ENCODE measurements at regions not wholly inside any gene's neighbourhood (a gene's known extent, or its start where the extent isn't known, plus 50 kb on each side); places are given as distances from the start of the nearest gene placed in this dataset.

GRCh38 chr5:147055850-147056566, 177.5 kb upstream of the PPP2R2B start:
- no peak overlapping the region for H2BK12ac ChIP-seq (ENCODE audit: low read length)
- H3K4me3 ChIP-seq (ENCODE audit: low read length in 2 of 2) = no peak overlapping the region
- H3K27ac ChIP-seq (replicated peaks; ENCODE audit: low read length) = no peak overlapping the region
- no peak overlapping the region for H2BK5ac ChIP-seq (ENCODE audit: low read length)
- H3K4me2 ChIP-seq (ENCODE audit: insufficient read depth, low read length, poor library complexity, severe bottlenecking) = no peak overlapping the region
- no peak overlapping the region for H2AFZ ChIP-seq (ENCODE audit: low read length)
- no peak overlapping the region for H3K23ac ChIP-seq (ENCODE audit: low read depth, low read length, poor library complexity)
- no peak overlapping the region for H3K14ac ChIP-seq (ENCODE audit: low read length)
- no peak overlapping the region for H2AK5ac ChIP-seq (ENCODE audit: low read depth, low read length)
- no peak for DNase-seq (ENCODE audit: low spot score)
- no peaks in the 10 kb centered on the region for H3K9me3 ChIP-seq (replicated peaks in 1 of 2; ENCODE audit: control insufficient read depth in 2 of 2, insufficient read depth in 1 of 2, low read depth in 1 of 2, low read length in 2 of 2)
- no peak overlapping the region for H2BK15ac ChIP-seq (ENCODE audit: low read length)
- no peak overlapping the region for H4K91ac ChIP-seq (ENCODE audit: low read depth, low read length, poor library complexity)
- no peak overlapping the region for H3K18ac ChIP-seq (ENCODE audit: low read length)
- no peak overlapping the region for H3K4ac ChIP-seq (ENCODE audit: low read length)
- peaks cover 0 to 6% of the 10 kb centered on the region in 2 donors for H3K4me1 ChIP-seq (ENCODE audit: control insufficient read depth in 2 of 2, insufficient read depth in 1 of 2, low read depth in 1 of 2, low read length in 2 of 2)
- no peaks in the 10 kb centered on the region for H3K79me1 ChIP-seq (ENCODE audit: low read depth, low read length)
- no peaks in the 10 kb centered on the region for H3K36me3 ChIP-seq (replicated peaks in 1 of 2; ENCODE audit: control insufficient read depth in 2 of 2, insufficient read depth in 2 of 2, low read length in 2 of 2)
- H4K8ac ChIP-seq (ENCODE audit: low read depth, low read length) = no peak overlapping the region
- H3K9ac ChIP-seq (ENCODE audit: low read depth, low read length, poor library complexity) = no peak overlapping the region
- no CpG with 5 or more reads among the region's 9 CpGs for WGBS, 2 donors (ENCODE audit: extremely low coverage in 2 of 2, insufficient read length in 2 of 2, insufficient replicate concordance in 1 of 2)
- H3K27me3 ChIP-seq (ENCODE audit: control insufficient read depth in 3 of 3, insufficient read depth in 3 of 3, low read depth in 1 of 3, low read length in 3 of 3) = peaks cover 0 to 10% (median 0%) of the 10 kb centered on the region in 3 experiments
- no peak overlapping the region for H2BK120ac ChIP-seq (ENCODE audit: low read depth, low read length)

- H3K4me3 ChIP-seq (ENCODE audit: low read length in 2 of 2) = no peak overlapping the region
- H3K27me3 ChIP-seq (ENCODE audit: control insufficient read depth in 3 of 3, insufficient read depth in 3 of 3, low read depth in 1 of 3, low read length in 3 of 3) = peaks cover 0 to 10% (median 0%) of the 10 kb centered on the region in 3 experiments
- no peak overlapping the region for H2AK5ac ChIP-seq (ENCODE audit: low read depth, low read length)
- no peak overlapping the region for H3K9ac ChIP-seq (ENCODE audit: low read depth, low read length, poor library complexity)
- no peak overlapping the region for H3K27ac ChIP-seq (replicated peaks; ENCODE audit: low read length)
- WGBS, 2 donors (ENCODE audit: extremely low coverage in 2 of 2, insufficient read length in 2 of 2, insufficient replicate concordance in 1 of 2) = no CpG with 5 or more reads among the region's 1 CpG
- no peak overlapping the region for H2AFZ ChIP-seq (ENCODE audit: low read length)
- H4K8ac ChIP-seq (ENCODE audit: low read depth, low read length) = no peak overlapping the region
- no peak overlapping the region for H3K14ac ChIP-seq (ENCODE audit: low read length)
- no peak overlapping the region for H3K4me2 ChIP-seq (ENCODE audit: insufficient read depth, low read length, poor library complexity, severe bottlenecking)
- DNase-seq (ENCODE audit: low spot score) = no peak
- peaks cover 0 to 8% of the 10 kb centered on the region in 2 donors for H3K4me1 ChIP-seq (ENCODE audit: control insufficient read depth in 2 of 2, insufficient read depth in 1 of 2, low read depth in 1 of 2, low read length in 2 of 2)
- H2BK5ac ChIP-seq (ENCODE audit: low read length) = no peak overlapping the region
- no peaks in the 10 kb centered on the region for H3K79me1 ChIP-seq (ENCODE audit: low read depth, low read length)
- no peak overlapping the region for H2BK15ac ChIP-seq (ENCODE audit: low read length)
- no peak overlapping the region for H3K18ac ChIP-seq (ENCODE audit: low read length)
- no peak overlapping the region for H3K4ac ChIP-seq (ENCODE audit: low read length)
- H4K91ac ChIP-seq (ENCODE audit: low read depth, low read length, poor library complexity) = no peak overlapping the region
- H3K9me3 ChIP-seq (replicated peaks in 1 of 2; ENCODE audit: control insufficient read depth in 2 of 2, insufficient read depth in 1 of 2, low read depth in 1 of 2, low read length in 2 of 2) = no peaks in the 10 kb centered on the region
- H3K23ac ChIP-seq (ENCODE audit: low read depth, low read length, poor library complexity) = no peak overlapping the region
- no peak overlapping the region for H2BK120ac ChIP-seq (ENCODE audit: low read depth, low read length)
- H2BK12ac ChIP-seq (ENCODE audit: low read length) = no peak overlapping the region
- no peaks in the 10 kb centered on the region for H3K36me3 ChIP-seq (replicated peaks in 1 of 2; ENCODE audit: control insufficient read depth in 2 of 2, insufficient read depth in 2 of 2, low read length in 2 of 2)
Measured at GRCh38 chr5:147057051-147057450, 177.8 kb upstream of the STK32A start.

- peaks cover 0 to 3% (median 0%) of the 10 kb centered on the region in 3 experiments for H3K27me3 ChIP-seq (ENCODE audit: control insufficient read depth in 3 of 3, insufficient read depth in 3 of 3, low read depth in 1 of 3, low read length in 3 of 3)
- H3K23ac ChIP-seq (ENCODE audit: low read depth, low read length, poor library complexity) = no peak overlapping the region
- no CpG with 5 or more reads among the region's 4 CpGs for WGBS, 2 donors (ENCODE audit: extremely low coverage in 2 of 2, insufficient read length in 2 of 2, insufficient replicate concordance in 1 of 2)
- H3K18ac ChIP-seq (ENCODE audit: low read length) = no peak overlapping the region
- H4K91ac ChIP-seq (ENCODE audit: low read depth, low read length, poor library complexity) = no peak overlapping the region
- H3K4me3 ChIP-seq (ENCODE audit: low read length in 2 of 2) = no peak overlapping the region
- no peak overlapping the region for H4K8ac ChIP-seq (ENCODE audit: low read depth, low read length)
- no peak overlapping the region for H2BK12ac ChIP-seq (ENCODE audit: low read length)
- H3K4me2 ChIP-seq (ENCODE audit: insufficient read depth, low read length, poor library complexity, severe bottlenecking) = no peak overlapping the region
- no peaks in the 10 kb centered on the region for H3K36me3 ChIP-seq (replicated peaks in 1 of 2; ENCODE audit: control insufficient read depth in 2 of 2, insufficient read depth in 2 of 2, low read length in 2 of 2)
- H3K79me1 ChIP-seq (ENCODE audit: low read depth, low read length) = no peaks in the 10 kb centered on the region
- H2BK15ac ChIP-seq (ENCODE audit: low read length) = no peak overlapping the region
- no peak overlapping the region for H2AFZ ChIP-seq (ENCODE audit: low read length)
- H2BK120ac ChIP-seq (ENCODE audit: low read depth, low read length) = no peak overlapping the region
- no peak overlapping the region for H2AK5ac ChIP-seq (ENCODE audit: low read depth, low read length)
- H3K9ac ChIP-seq (ENCODE audit: low read depth, low read length, poor library complexity) = no peak overlapping the region
- H3K9me3 ChIP-seq (replicated peaks in 1 of 2; ENCODE audit: control insufficient read depth in 2 of 2, insufficient read depth in 1 of 2, low read depth in 1 of 2, low read length in 2 of 2) = no peaks in the 10 kb centered on the region
- H3K14ac ChIP-seq (ENCODE audit: low read length) = no peak overlapping the region
- no peak overlapping the region for H2BK5ac ChIP-seq (ENCODE audit: low read length)
- no peak overlapping the region for H3K4ac ChIP-seq (ENCODE audit: low read length)
- DNase-seq (ENCODE audit: low spot score) = no peak
- peaks cover 0 to 6% of the 10 kb centered on the region in 2 donors for H3K4me1 ChIP-seq (ENCODE audit: control insufficient read depth in 2 of 2, insufficient read depth in 1 of 2, low read depth in 1 of 2, low read length in 2 of 2)
- no peak overlapping the region for H3K27ac ChIP-seq (replicated peaks; ENCODE audit: low read length)
Measured at GRCh38 chr5:147061431-147061830, 173.4 kb upstream of the STK32A start.

- DNase-seq (ENCODE audit: low spot score) = no peak
Measured at GRCh38 chr5:147062427-147062826, 172.4 kb upstream of the STK32A start.

More at GRCh38 chr5:147062427-147062826, 172.4 kb upstream of the STK32A start:
- Histone ChIP-seq H3K4ac (ENCODE audit: low read length) (no peak overlapping the region), H3K23ac (ENCODE audit: low read depth, low read length, poor library complexity) (no peak overlapping the region), H2BK12ac (ENCODE audit: low read length) (no peak overlapping the region), H3K9ac (ENCODE audit: low read depth, low read length, poor library complexity) (no peak overlapping the region), H3K27ac (replicated peaks; ENCODE audit: low read length) (no peak overlapping the region), H4K91ac (ENCODE audit: low read depth, low read length, poor library complexity) (no peak overlapping the region), H3K36me3 (replicated peaks in 1 of 2; ENCODE audit: control insufficient read depth in 2 of 2, insufficient read depth in 2 of 2, low read length in 2 of 2) (no peaks in the 10 kb centered on the region), H3K14ac (ENCODE audit: low read length) (no peak overlapping the region), H4K8ac (ENCODE audit: low read depth, low read length) (no peak overlapping the region), H3K4me3 (ENCODE audit: low read length in 2 of 2) (no peak overlapping the region), H2BK15ac (ENCODE audit: low read length) (no peak overlapping the region), H2BK5ac (ENCODE audit: low read length) (no peak overlapping the region), H2BK120ac (ENCODE audit: low read depth, low read length) (no peak overlapping the region), H3K4me2 (ENCODE audit: insufficient read depth, low read length, poor library complexity, severe bottlenecking) (no peak overlapping the region), H3K27me3 (ENCODE audit: control insufficient read depth in 3 of 3, insufficient read depth in 3 of 3, low read depth in 1 of 3, low read length in 3 of 3) (peaks cover 0 to 3% (median 0%) of the 10 kb centered on the region in 3 experiments), H3K79me1 (ENCODE audit: low read depth, low read length) (no peaks in the 10 kb centered on the region), H2AFZ (ENCODE audit: low read length) (no peak overlapping the region), H3K18ac (ENCODE audit: low read length) (no peak overlapping the region), H3K4me1 (ENCODE audit: control insufficient read depth in 2 of 2, insufficient read depth in 1 of 2, low read depth in 1 of 2, low read length in 2 of 2) (peaks cover 0 to 6% of the 10 kb centered on the region in 2 donors), H3K9me3 (replicated peaks in 1 of 2; ENCODE audit: control insufficient read depth in 2 of 2, insufficient read depth in 1 of 2, low read depth in 1 of 2, low read length in 2 of 2) (no peaks in the 10 kb centered on the region), H2AK5ac (ENCODE audit: low read depth, low read length) (no peak overlapping the region)
- WGBS, 2 donors (ENCODE audit: extremely low coverage in 2 of 2, insufficient read length in 2 of 2, insufficient replicate concordance in 1 of 2) = no CpG with 5 or more reads among the region's 4 CpGs

All from neuronal stem cell (in vitro differentiated cells).